Upper lobe of left lung (tissue), 4 donors: ENCODE measurements at regions not wholly inside any gene's neighbourhood (a gene's known extent, or its start where the extent isn't known, plus 50 kb on each side); places are given as distances from the start of the nearest gene placed in this dataset.

Source experiments
- CTCF ChIP-seq, 6 experiments: fragments of 450-650 bp in 4 of 6; fragments of 200-600 bp in 2 of 6; sonication (generic) in 2 of 6; IDR thresholded peaks; one replicate each; pipeline ENCODE4 v1.5.1; 2016 to 2019; ENCODE audit warnings: antibody characterized with exemption in 6 of 6
- EP300 ChIP-seq, 4 donors: sonication (generic); formaldehyde crosslinking; IDR thresholded peaks; one replicate each; pipeline ENCODE4 v1.5.1; 2017; ENCODE audit warnings: antibody characterized with exemption in 4 of 4, control low read depth in 2 of 4
- POLR2A ChIP-seq, 4 donors: fragments of 450-650 bp; IDR thresholded peaks; one replicate each; pipeline ENCODE4 v1.5.1; 2016 to 2017; ENCODE audit warnings: antibody characterized with exemption in 4 of 4, mild to moderate bottlenecking in 2 of 4
- POLR2AphosphoS5 ChIP-seq, 2 donors: sonication (generic); formaldehyde crosslinking; IDR thresholded peaks; one replicate each; pipeline ENCODE4 v1.5.1; 2017; ENCODE audit warnings: antibody characterized with exemption in 2 of 2

GRCh38 chr11:15379483-15379882, 264.8 kb downstream of the INSC start:
- TF ChIP-seq CTCF (IDR thresholded peaks at IDR 0.05): no peak
- no peak for TF ChIP-seq POLR2A (IDR thresholded peaks at IDR 0.05)
- TF ChIP-seq POLR2AphosphoS5 (IDR thresholded peaks at IDR 0.05): no peak
- no peak for TF ChIP-seq EP300 (IDR thresholded peaks at IDR 0.05)
